GM12878 (cell line): ENCODE measurements at regions not wholly inside any gene's neighbourhood (a gene's known extent, or its start where the extent isn't known, plus 50 kb on each side); places are given as distances from the start of the nearest gene placed in this dataset.

ENCODE experiments used
- ATAC-seq: fragments of 200-7000 bp; cut with Tn5 transposase; 3 replicates; pipeline ENCODE4 v1.9.1; 2020; ENCODE audit warnings: mild to moderate bottlenecking, moderate library complexity
- BruUV-seq: library from RNA; stranded (reverse); fragments of 400-500 nt; replicated peaks from 2 replicates; lab custom pipeline; 2021; lab: Mats Ljungman, UMichigan
- CTCF ChIA-PET: fragments of 300-600 bp; sonication (Branson Sonifier 250); formaldehyde crosslinking; extraction: SDS; loops from one replicate; lab custom pipeline; 2021; ENCODE audit warnings: inconsistent platforms; lab: Yijun Ruan, JAX
- POLR2A ChIA-PET: fragments of 350-600 bp; formaldehyde crosslinking; extraction: SDS; loops from one replicate; lab custom pipeline; 2021; ENCODE audit warnings: inconsistent platforms; lab: Charles Lee
- RAD21 ChIA-PET: fragments of 300-600 bp; sonication (Branson Sonifier 250); formaldehyde crosslinking; loops from one replicate; lab custom pipeline; 2023; ENCODE audit warnings: antibody characterized with exemption; ENCODE audit not compliant: unreplicated experiment; lab: Charles Lee
- SMC1A ChIA-PET: fragments of 300-600 bp; sonication (Branson Sonifier 250); formaldehyde crosslinking; loops from one replicate; lab custom pipeline; 2023; ENCODE audit not compliant: unreplicated experiment, uncharacterized antibody; lab: Charles Lee
- DNase-seq: peaks from one replicate; pipeline ENCODE4 v3.0.0-alpha.2; 2011; ENCODE audit warnings: low read depth, low spot score
- FAIRE-seq: peaks from 3 replicates; lab custom pipeline; 2011; peaks lifted over from hg19 to GRCh38; lab: Jason Lieb, UNC
- H2AFZ ChIP-seq: 2 replicates; pipeline ENCODE4 v1.6.0; 2011; ENCODE audit warnings: low read depth, low read length, control low read depth; ENCODE audit not compliant: control insufficient read depth
- H3K27ac ChIP-seq: 2 replicates; pipeline ENCODE4 v1.5.1; 2011; ENCODE audit warnings: control low read depth; ENCODE audit not compliant: control insufficient read depth, insufficient read depth
- H3K27me3 ChIP-seq, 2 experiments: replicated peaks in 1 of 2; 2 replicates each; pipeline versions ENCODE4 v1.6.0 to v1.6.1; 2011; ENCODE audit warnings: low read length in 1 of 2; ENCODE audit not compliant: control insufficient read depth in 2 of 2, insufficient read depth in 2 of 2
- H3K36me3 ChIP-seq, 2 experiments: 2 replicates each; pipeline ENCODE4 v1.5.1; 2011; ENCODE audit warnings: low read length in 1 of 2; ENCODE audit not compliant: control insufficient read depth in 2 of 2, insufficient read depth in 2 of 2
- H3K4me1 ChIP-seq: 2 replicates; pipeline ENCODE4 v1.6.1; 2011; ENCODE audit warnings: mild to moderate bottlenecking, low read length, moderate library complexity, mixed read lengths; ENCODE audit not compliant: control insufficient read depth, insufficient read depth
- H3K4me2 ChIP-seq: 2 replicates; pipeline ENCODE4 v1.6.0; 2011; ENCODE audit warnings: control low read depth; ENCODE audit not compliant: control insufficient read depth, insufficient read depth
- H3K4me3 ChIP-seq: fragments of 200-600 bp; sonication (generic); 2 replicates; pipeline ENCODE4 v1.5.1; 2016
- H3K79me2 ChIP-seq: 2 replicates; pipeline ENCODE4 v1.6.0; 2011; ENCODE audit warnings: low read length; ENCODE audit not compliant: control insufficient read depth, insufficient read depth
- H3K9ac ChIP-seq: 2 replicates; pipeline ENCODE4 v1.8.0; 2011; ENCODE audit warnings: low read length, control low read depth, mixed read lengths; ENCODE audit not compliant: control insufficient read depth, insufficient read depth
- H3K9me3 ChIP-seq: replicated peaks from 3 replicates; pipeline ENCODE4 v1.5.1; 2011; ENCODE audit warnings: mild to moderate bottlenecking, low read length; ENCODE audit not compliant: control insufficient read depth, insufficient read depth
- H4K20me1 ChIP-seq: 2 replicates; pipeline ENCODE4 v1.6.0; 2011; ENCODE audit not compliant: control insufficient read depth, insufficient read depth
- BCL11A ChIP-seq: IDR thresholded peaks from 2 replicates; pipeline ENCODE4 v1.6.1; 2011; ENCODE audit warnings: low read depth, low read length
- BMI1 ChIP-seq: fragments of 450-650 bp; IDR thresholded peaks from 2 replicates; pipeline ENCODE4 v1.6.1; 2016; ENCODE audit warnings: mild to moderate bottlenecking, moderate library complexity, borderline replicate concordance
- CBX3 ChIP-seq: fragments of 200-600 bp; sonication (generic); IDR thresholded peaks from 2 replicates; pipeline ENCODE4 v1.6.1; 2016; ENCODE audit warnings: low read depth, borderline replicate concordance
- CEBPB ChIP-seq, 2 experiments: fragments of 150-350 bp in 1 of 2; IDR thresholded peaks; 2 replicates each; pipeline ENCODE4 v1.6.1; 2012 to 2014; ENCODE audit warnings: low read depth in 2 of 2, low read length in 2 of 2, borderline replicate concordance in 1 of 2, inconsistent platforms in 1 of 2
- E2F8 ChIP-seq: fragments of 450-650 bp; IDR thresholded peaks from 2 replicates; pipeline ENCODE4 v1.6.1; 2018; ENCODE audit warnings: mild to moderate bottlenecking, low read depth, moderate library complexity; ENCODE audit not compliant: partially characterized antibody
- EGR1 ChIP-seq, 2 experiments: IDR thresholded peaks; 1 replicate in 1 of 2; 2 replicates in 1 of 2; pipeline ENCODE4 v1.6.1; 2011 to 2012; ENCODE audit warnings: low read depth in 2 of 2, low read length in 2 of 2, borderline replicate concordance in 1 of 2, mild to moderate bottlenecking in 1 of 2, moderate library complexity in 1 of 2
- EZH2 ChIP-seq: IDR thresholded peaks from 2 replicates; pipeline ENCODE4 v1.6.1; 2012; ENCODE audit warnings: low read depth, mild to moderate bottlenecking, control low read depth, inconsistent platforms, low read length, borderline replicate concordance; ENCODE audit not compliant: control insufficient read depth
- FOXM1 ChIP-seq: IDR thresholded peaks from 2 replicates; pipeline ENCODE4 v1.6.1; 2012; ENCODE audit warnings: low read depth, mild to moderate bottlenecking, inconsistent platforms, low read length, moderate library complexity
- IRF5 ChIP-seq: fragments of 450-650 bp; IDR thresholded peaks from 2 replicates; pipeline ENCODE4 v1.6.1; 2017; ENCODE audit warnings: borderline replicate concordance
- NFIC ChIP-seq: IDR thresholded peaks from 2 replicates; pipeline ENCODE4 v1.6.1; 2012; ENCODE audit warnings: low read depth, mild to moderate bottlenecking, inconsistent platforms, low read length, moderate library complexity
- NR2C2 ChIP-seq: IDR thresholded peaks from 2 replicates; pipeline ENCODE4 v1.6.1; 2011; ENCODE audit warnings: borderline replicate concordance, low read depth; ENCODE audit not compliant: control insufficient read depth, insufficient read length
- NRF1 ChIP-seq: conservative IDR thresholded peaks from 2 replicates; pipeline ENCODE4 v1.6.1; 2011; ENCODE audit warnings: mild to moderate bottlenecking, low read depth, low read length, improper control_type of control experiment
- PAX5 ChIP-seq: IDR thresholded peaks from 2 replicates; pipeline ENCODE4 v1.6.1; 2011; ENCODE audit warnings: low read depth, low read length, borderline replicate concordance
- RFX5 ChIP-seq: IDR thresholded peaks from 2 replicates; pipeline ENCODE4 v1.6.1; 2011; ENCODE audit warnings: low read depth, low read length, improper control_type of control experiment
- TARDBP ChIP-seq: IDR thresholded peaks from 2 replicates; pipeline ENCODE4 v1.6.1; 2016; ENCODE audit warnings: borderline replicate concordance
- ZNF217 ChIP-seq: fragments of 450-650 bp; IDR thresholded peaks from 2 replicates; pipeline ENCODE4 v1.6.1; 2017; ENCODE audit warnings: antibody characterized with exemption, mild to moderate bottlenecking
- WGBS: methylation state at CpG from one replicate; pipeline ENCODE4 v1.1.6; 2016; ENCODE audit warnings: low lambda C conversion rate; ENCODE audit not compliant: insufficient replicate concordance, insufficient coverage; ENCODE audit errors: missing lambda C conversion rate; 5-methylcytosine and 5-hydroxymethylcytosine counted together
- in situ Hi-C: fragments of 300-500 bp; cut with MboI; formaldehyde crosslinking; loops from 9 replicates; pipeline ENCODE4 v1.14.3; 2018; ENCODE audit warnings: mixed read lengths
- intact Hi-C: fragments of 100-400 bp; cut with micrococcal nuclease; formaldehyde crosslinking; loops from one replicate; pipeline ENCODE4 v1.14.2; 2022; ENCODE audit not compliant: unreplicated experiment
- TF ChIP-seq, protein P1 (sequence below): fragments of 450-650 bp; IDR thresholded peaks from 2 replicates; pipeline ENCODE4 v1.6.1; 2018; ENCODE audit warnings: borderline replicate concordance, mild to moderate bottlenecking; ENCODE audit not compliant: partially characterized antibody
- TF ChIP-seq, protein P2 (sequence below): IDR thresholded peaks from 2 replicates; pipeline ENCODE4 v1.6.1; 2011; ENCODE audit warnings: mild to moderate bottlenecking, low read depth, low read length, moderate library complexity; ENCODE audit not compliant: insufficient replicate concordance

GRCh38 chrX:110466790-110467189 is 108.1 kb downstream of the RTL9 start:
- Histone ChIP-seq H2AFZ (no peak overlapping the region), H3K36me3 (no peaks in the 10 kb centered on the region), H3K79me2 (no peaks in the 10 kb centered on the region), H4K20me1 (no peaks in the 10 kb centered on the region), H3K4me3 (no peak overlapping the region), H3K27me3 (no peaks in the 10 kb centered on the region), H3K9me3 (no peaks in the 10 kb centered on the region), H3K4me1 (no peaks in the 10 kb centered on the region), H3K4me2 (no peak overlapping the region), H3K27ac (no peak overlapping the region), H3K9ac (no peak overlapping the region)
- RAD21 ChIA-PET = no interaction called here
- ATAC-seq (no peak), FAIRE-seq (no peak), DNase-seq (no peak)
- in situ Hi-C loops (no loop called here), intact Hi-C loops (no loop called here)
- BruUV-seq = no TSS peak
- CTCF ChIA-PET = no interaction called here
- POLR2A ChIA-PET = no interaction called here
- WGBS = 14% methylated on average over 2 of the region's 2 CpGs
- SMC1A ChIA-PET = no interaction called here
- TF ChIP-seq TARDBP (no peak), FOXM1 (no peak), E2F8 (no peak), NR2C2 (no peak), NRF1 (no peak), EGR1 (IDR thresholded peaks at IDR 0.05; ENCODE audit: borderline replicate concordance in 1 of 2, low read depth in 2 of 2, low read length in 2 of 2) (no peak), IRF5 (no peak), PAX5 (no peak), EZH2 (no peak), CEBPB (IDR thresholded peaks at IDR 0.05; ENCODE audit: borderline replicate concordance in 1 of 2, low read depth in 2 of 2, low read length in 2 of 2) (no peak), RFX5 (no peak), CBX3 (no peak), ZNF217 (no peak), BMI1 (no peak), NFIC (no peak), BCL11A (no peak)
- TF ChIP-seq, protein P1, sequence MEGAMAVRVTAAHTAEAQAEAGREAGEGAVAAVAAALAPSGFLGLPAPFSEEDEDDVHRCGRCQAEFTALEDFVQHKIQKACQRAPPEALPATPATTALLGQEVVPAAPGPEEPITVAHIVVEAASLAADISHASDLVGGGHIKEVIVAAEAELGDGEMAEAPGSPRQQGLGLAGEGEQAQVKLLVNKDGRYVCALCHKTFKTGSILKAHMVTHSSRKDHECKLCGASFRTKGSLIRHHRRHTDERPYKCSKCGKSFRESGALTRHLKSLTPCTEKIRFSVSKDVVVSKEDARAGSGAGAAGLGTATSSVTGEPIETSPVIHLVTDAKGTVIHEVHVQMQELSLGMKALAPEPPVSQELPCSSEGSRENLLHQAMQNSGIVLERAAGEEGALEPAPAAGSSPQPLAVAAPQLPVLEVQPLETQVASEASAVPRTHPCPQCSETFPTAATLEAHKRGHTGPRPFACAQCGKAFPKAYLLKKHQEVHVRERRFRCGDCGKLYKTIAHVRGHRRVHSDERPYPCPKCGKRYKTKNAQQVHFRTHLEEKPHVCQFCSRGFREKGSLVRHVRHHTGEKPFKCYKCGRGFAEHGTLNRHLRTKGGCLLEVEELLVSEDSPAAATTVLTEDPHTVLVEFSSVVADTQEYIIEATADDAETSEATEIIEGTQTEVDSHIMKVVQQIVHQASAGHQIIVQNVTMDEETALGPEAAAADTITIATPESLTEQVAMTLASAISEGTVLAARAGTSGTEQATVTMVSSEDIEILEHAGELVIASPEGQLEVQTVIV = no peak
- TF ChIP-seq, protein P2, sequence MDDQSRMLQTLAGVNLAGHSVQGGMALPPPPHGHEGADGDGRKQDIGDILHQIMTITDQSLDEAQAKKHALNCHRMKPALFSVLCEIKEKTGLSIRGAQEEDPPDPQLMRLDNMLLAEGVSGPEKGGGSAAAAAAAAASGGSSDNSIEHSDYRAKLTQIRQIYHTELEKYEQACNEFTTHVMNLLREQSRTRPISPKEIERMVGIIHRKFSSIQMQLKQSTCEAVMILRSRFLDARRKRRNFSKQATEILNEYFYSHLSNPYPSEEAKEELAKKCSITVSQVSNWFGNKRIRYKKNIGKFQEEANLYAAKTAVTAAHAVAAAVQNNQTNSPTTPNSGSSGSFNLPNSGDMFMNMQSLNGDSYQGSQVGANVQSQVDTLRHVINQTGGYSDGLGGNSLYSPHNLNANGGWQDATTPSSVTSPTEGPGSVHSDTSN = no peak
